Peyer's patch (tissue), 4 donors: ENCODE measurements at regions not wholly inside any gene's neighbourhood (a gene's known extent, or its start where the extent isn't known, plus 50 kb on each side); places are given as distances from the start of the nearest gene placed in this dataset.

ENCODE experiments used
- POLR2A ChIP-seq, 2 donors: fragments of 450-650 bp; IDR thresholded peaks; one replicate each; pipeline ENCODE4 v1.5.1; 2017; ENCODE audit warnings: antibody characterized with exemption in 2 of 2, mild to moderate bottlenecking in 2 of 2, moderate library complexity in 2 of 2
- TF ChIP-seq, protein P1 (sequence below), 6 experiments: fragments of 450-650 bp in 4 of 6; fragments of 200-600 bp in 2 of 6; sonication (generic) in 1 of 6; IDR thresholded peaks; one replicate each; pipeline ENCODE4 v1.5.1; 2017 to 2019; ENCODE audit warnings: antibody characterized with exemption in 6 of 6, mild to moderate bottlenecking in 3 of 6, moderate library complexity in 1 of 6

DNA sequence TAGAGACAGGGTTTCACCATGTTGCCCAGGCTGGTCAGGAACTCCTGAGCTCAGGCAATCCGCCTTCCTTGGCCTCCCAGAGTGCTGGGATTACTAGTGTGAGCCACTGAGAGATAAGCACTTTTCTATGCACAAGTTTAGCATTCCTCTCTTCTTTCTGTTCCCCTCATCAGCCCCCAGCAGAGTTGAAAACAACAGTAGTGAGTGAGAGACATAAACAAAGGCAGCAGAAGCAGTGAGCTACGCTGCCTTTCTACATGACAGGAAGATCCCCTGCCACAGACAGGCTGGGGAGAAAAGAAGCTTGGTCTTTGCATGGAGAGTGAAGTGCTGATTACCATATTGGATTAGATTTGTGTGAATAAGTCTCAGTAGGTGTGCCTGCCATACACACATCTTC is 392.0 kb upstream of the KIRREL3 start:
- TF ChIP-seq, protein P1, sequence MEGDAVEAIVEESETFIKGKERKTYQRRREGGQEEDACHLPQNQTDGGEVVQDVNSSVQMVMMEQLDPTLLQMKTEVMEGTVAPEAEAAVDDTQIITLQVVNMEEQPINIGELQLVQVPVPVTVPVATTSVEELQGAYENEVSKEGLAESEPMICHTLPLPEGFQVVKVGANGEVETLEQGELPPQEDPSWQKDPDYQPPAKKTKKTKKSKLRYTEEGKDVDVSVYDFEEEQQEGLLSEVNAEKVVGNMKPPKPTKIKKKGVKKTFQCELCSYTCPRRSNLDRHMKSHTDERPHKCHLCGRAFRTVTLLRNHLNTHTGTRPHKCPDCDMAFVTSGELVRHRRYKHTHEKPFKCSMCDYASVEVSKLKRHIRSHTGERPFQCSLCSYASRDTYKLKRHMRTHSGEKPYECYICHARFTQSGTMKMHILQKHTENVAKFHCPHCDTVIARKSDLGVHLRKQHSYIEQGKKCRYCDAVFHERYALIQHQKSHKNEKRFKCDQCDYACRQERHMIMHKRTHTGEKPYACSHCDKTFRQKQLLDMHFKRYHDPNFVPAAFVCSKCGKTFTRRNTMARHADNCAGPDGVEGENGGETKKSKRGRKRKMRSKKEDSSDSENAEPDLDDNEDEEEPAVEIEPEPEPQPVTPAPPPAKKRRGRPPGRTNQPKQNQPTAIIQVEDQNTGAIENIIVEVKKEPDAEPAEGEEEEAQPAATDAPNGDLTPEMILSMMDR (IDR thresholded peaks at IDR 0.05): no peak
- no peak for TF ChIP-seq POLR2A (IDR thresholded peaks at IDR 0.05)
